ENCODE measurements at regions not wholly inside any gene's neighbourhood (a gene's known extent, or its start where the extent isn't known, plus 50 kb on each side); places are given as distances from the start of the nearest gene placed in this dataset.

DNA sequence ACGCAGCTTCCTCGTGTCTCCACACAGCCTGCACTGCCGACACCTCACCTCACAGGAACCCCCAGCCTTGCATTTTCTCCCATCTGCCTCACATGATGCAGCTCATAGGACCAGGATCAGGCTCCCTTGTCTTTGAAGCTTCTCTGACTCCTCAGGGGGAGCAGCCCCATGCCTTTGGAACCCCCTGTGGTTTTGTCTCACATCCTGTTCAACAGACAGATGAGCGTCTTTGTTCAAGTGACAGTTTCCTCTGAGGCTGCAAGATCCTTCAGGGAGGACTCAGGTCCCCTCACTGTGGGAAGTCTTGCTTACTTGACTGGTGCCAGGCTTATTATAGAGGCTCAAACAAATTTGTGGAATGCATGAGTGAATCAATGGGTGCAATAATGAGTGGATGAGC lies 667.1 kb downstream of the INHBA start:
- TF ChIP-seq, protein P1, sequence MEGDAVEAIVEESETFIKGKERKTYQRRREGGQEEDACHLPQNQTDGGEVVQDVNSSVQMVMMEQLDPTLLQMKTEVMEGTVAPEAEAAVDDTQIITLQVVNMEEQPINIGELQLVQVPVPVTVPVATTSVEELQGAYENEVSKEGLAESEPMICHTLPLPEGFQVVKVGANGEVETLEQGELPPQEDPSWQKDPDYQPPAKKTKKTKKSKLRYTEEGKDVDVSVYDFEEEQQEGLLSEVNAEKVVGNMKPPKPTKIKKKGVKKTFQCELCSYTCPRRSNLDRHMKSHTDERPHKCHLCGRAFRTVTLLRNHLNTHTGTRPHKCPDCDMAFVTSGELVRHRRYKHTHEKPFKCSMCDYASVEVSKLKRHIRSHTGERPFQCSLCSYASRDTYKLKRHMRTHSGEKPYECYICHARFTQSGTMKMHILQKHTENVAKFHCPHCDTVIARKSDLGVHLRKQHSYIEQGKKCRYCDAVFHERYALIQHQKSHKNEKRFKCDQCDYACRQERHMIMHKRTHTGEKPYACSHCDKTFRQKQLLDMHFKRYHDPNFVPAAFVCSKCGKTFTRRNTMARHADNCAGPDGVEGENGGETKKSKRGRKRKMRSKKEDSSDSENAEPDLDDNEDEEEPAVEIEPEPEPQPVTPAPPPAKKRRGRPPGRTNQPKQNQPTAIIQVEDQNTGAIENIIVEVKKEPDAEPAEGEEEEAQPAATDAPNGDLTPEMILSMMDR (conservative IDR thresholded peaks at IDR 0.05; ENCODE audit: low read depth in 2 of 2) = no peak
- TF ChIP-seq EZH2 (IDR thresholded peaks at IDR 0.05; ENCODE audit: low read depth, unreplicated experiment) (no peak), STAT1 (IDR thresholded peaks at IDR 0.05; ENCODE audit: unreplicated experiment) (no peak), CREB1 (CRISPR knock-in tag; IDR thresholded peaks at IDR 0.05; ENCODE audit: low read depth) (no peak), EZH2phosphoT487 (IDR thresholded peaks at IDR 0.05; ENCODE audit: unreplicated experiment) (no peak), POLR2AphosphoS5 (IDR thresholded peaks at IDR 0.05; ENCODE audit: low read depth) (no peak)

All from GM23338 (cell line).